ENCODE measurements at regions not wholly inside any gene's neighbourhood (a gene's known extent, or its start where the extent isn't known, plus 50 kb on each side); places are given as distances from the start of the nearest gene placed in this dataset.
A peak's percentile ranks its signal among the peaks of the same experiment; 100 is the strongest.

DNA sequence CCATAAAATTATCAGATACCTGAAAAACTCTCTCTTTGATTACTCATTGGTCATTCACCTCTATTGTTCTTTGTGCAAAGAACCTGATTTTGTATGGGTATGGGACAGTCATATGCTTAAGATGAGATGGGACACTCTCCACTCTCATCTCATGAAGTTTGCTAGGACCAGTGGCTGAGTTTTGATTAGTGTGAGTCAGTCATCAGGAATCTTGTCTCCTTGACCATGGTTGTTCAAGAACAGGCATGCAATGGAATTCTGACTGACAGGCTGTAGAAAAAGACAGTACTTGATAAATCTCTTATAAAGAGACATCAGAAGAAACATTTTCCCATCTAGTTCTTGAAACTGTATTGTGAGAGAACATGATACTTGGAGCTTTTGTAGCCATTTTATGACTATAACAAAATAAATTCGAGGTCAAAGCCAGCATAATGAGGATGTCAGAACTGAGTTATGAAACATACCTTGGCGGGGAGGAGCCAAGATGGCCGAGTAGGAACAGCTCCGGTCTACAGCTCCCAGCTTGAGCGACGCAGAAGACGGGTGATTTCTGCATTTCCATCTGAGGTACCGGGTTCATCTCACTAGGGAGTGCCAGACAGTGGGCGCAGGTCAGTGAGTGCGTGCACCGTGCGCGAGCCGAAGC, 367.0 kb downstream of the NR4A2 start:
- ChIA-PET POLR2A (no interaction called here), CTCF (no interaction called here)
- TF ChIP-seq, protein P1, sequence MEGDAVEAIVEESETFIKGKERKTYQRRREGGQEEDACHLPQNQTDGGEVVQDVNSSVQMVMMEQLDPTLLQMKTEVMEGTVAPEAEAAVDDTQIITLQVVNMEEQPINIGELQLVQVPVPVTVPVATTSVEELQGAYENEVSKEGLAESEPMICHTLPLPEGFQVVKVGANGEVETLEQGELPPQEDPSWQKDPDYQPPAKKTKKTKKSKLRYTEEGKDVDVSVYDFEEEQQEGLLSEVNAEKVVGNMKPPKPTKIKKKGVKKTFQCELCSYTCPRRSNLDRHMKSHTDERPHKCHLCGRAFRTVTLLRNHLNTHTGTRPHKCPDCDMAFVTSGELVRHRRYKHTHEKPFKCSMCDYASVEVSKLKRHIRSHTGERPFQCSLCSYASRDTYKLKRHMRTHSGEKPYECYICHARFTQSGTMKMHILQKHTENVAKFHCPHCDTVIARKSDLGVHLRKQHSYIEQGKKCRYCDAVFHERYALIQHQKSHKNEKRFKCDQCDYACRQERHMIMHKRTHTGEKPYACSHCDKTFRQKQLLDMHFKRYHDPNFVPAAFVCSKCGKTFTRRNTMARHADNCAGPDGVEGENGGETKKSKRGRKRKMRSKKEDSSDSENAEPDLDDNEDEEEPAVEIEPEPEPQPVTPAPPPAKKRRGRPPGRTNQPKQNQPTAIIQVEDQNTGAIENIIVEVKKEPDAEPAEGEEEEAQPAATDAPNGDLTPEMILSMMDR (IDR thresholded peaks at IDR 0.05; ENCODE audit: insufficient read depth in 1 of 2, low read depth in 1 of 2, low read length in 1 of 2, severe bottlenecking in 1 of 2, unreplicated experiment in 1 of 2), result no peak
- DNase-seq, result peak; percentile 56 to 66
- H3K4me1 Mint-ChIP-seq (ENCODE audit: low read depth, unreplicated experiment), result no peaks in the 10 kb centered on the region
- H3K4me3 Mint-ChIP-seq (ENCODE audit: unreplicated experiment), result peak overlapping the region; percentile 94
- no peaks in the 10 kb centered on the region for H3K36me3 ChIP-seq (ENCODE audit: control insufficient read depth, insufficient read depth, low read length)
- no peaks in the 10 kb centered on the region for H3K27me3 Mint-ChIP-seq (ENCODE audit: insufficient read depth, unreplicated experiment)
- BruUV-seq (replicated peaks), result TSS peak; percentile 58
- intact Hi-C loops (cut with micrococcal nuclease; ENCODE audit: unreplicated experiment), result no loop called here
- 0 out of 2 replicates have a peak, but pooled peaks cover 3% of the 10 kb centered on the region for H3K9me3 ChIP-seq
- 0 out of 2 replicates have a peak, but pooled peaks cover 10% of the 10 kb centered on the region for H3K4me1 ChIP-seq
- peak overlapping the region; percentile 56 for H3K4me3 ChIP-seq (ENCODE audit: low read depth, low read length)
- H3K27ac Mint-ChIP-seq (ENCODE audit: unreplicated experiment), result peak overlapping the region; percentile 99
- H3K9me3 Mint-ChIP-seq (ENCODE audit: unreplicated experiment), result no peaks in the 10 kb centered on the region
- no peaks in the 10 kb centered on the region for H3K27me3 ChIP-seq (replicated peaks; ENCODE audit: control insufficient read depth, insufficient read depth, low read length)
- peaks cover 12% of the 10 kb centered on the region for H3K36me3 Mint-ChIP-seq (ENCODE audit: insufficient read depth, unreplicated experiment)

DNA sequence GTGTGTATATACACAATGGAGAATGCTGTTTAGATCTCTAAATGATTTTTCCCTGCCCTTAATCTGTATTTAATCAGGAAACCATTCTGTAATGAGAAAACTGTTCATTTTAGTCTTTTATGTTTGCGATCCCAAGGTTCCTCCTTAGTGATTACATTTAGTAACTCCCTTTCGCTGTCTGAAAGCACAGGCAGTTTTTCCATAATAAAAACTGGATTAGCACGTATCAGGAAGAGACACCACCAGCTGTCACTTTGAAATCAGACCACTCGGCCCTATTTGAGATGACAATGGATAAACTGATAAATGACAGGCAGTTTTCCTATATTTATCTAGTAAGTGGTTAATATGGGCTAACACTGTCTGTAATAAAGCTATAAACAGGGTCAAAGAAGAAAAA, 370.9 kb downstream of the NR4A2 start:
- Mint-ChIP-seq H3K36me3 (ENCODE audit: insufficient read depth, unreplicated experiment) (peaks cover 12% of the 10 kb centered on the region), H3K27ac (ENCODE audit: unreplicated experiment) (no peak overlapping the region), H3K4me3 (ENCODE audit: unreplicated experiment) (no peak overlapping the region), H3K4me1 (ENCODE audit: low read depth, unreplicated experiment) (no peaks in the 10 kb centered on the region), H3K27me3 (ENCODE audit: insufficient read depth, unreplicated experiment) (no peaks in the 10 kb centered on the region), H3K9me3 (ENCODE audit: unreplicated experiment) (no peaks in the 10 kb centered on the region)
- TF ChIP-seq, protein P1 (IDR thresholded peaks at IDR 0.05; ENCODE audit: insufficient read depth in 1 of 2, low read depth in 1 of 2, low read length in 1 of 2, severe bottlenecking in 1 of 2, unreplicated experiment in 1 of 2), result no peak
- H3K27me3 ChIP-seq (replicated peaks; ENCODE audit: control insufficient read depth, insufficient read depth, low read length), result no peaks in the 10 kb centered on the region
- H3K4me1 ChIP-seq, result 0 out of 2 replicates have a peak, but pooled peaks cover 10% of the 10 kb centered on the region
- intact Hi-C loops (cut with micrococcal nuclease; ENCODE audit: unreplicated experiment), result no loop called here
- no TSS peak for BruUV-seq (replicated peaks)
- ChIA-PET CTCF (no interaction called here), POLR2A (no interaction called here)
- DNase-seq, result no peak
- H3K4me3 ChIP-seq (ENCODE audit: low read depth, low read length), result no peak overlapping the region
- H3K36me3 ChIP-seq (ENCODE audit: control insufficient read depth, insufficient read depth, low read length), result no peaks in the 10 kb centered on the region
- 0 out of 2 replicates have a peak, but pooled peaks cover 3% of the 10 kb centered on the region for H3K9me3 ChIP-seq

DNA sequence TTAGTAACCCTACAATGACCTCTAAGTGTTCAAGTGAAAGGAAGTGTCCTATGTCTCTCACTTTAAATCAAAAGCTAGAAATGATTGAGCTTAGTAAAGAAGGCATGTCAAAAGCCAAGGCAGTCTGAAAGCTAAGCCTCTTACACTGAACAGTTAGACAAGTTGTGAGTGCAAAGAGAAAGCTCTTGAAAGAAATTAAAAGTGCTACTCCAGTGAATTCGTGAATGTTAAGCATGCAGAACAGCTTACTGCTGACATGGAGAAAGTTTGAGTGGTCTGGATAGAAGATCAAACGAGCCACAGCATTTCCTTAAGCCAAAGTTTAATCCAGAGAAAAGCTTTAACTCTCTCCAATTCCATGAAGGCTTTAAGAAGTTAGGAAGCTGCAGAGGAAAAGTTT, 373.7 kb downstream of the NR4A2 start:
- H3K4me1 ChIP-seq, result no peaks in the 10 kb centered on the region
- H3K4me3 ChIP-seq (ENCODE audit: low read depth, low read length), result no peak overlapping the region
- H3K9me3 ChIP-seq, result no peaks in the 10 kb centered on the region
- Mint-ChIP-seq H3K9me3 (ENCODE audit: unreplicated experiment) (no peaks in the 10 kb centered on the region), H3K4me3 (ENCODE audit: unreplicated experiment) (no peak overlapping the region), H3K27ac (ENCODE audit: unreplicated experiment) (no peak overlapping the region), H3K27me3 (ENCODE audit: insufficient read depth, unreplicated experiment) (no peaks in the 10 kb centered on the region), H3K36me3 (ENCODE audit: insufficient read depth, unreplicated experiment) (no peaks in the 10 kb centered on the region), H3K4me1 (ENCODE audit: low read depth, unreplicated experiment) (no peaks in the 10 kb centered on the region)
- CTCF ChIA-PET, result no interaction called here
- no peak for DNase-seq
- TF ChIP-seq, protein P1 (IDR thresholded peaks at IDR 0.05; ENCODE audit: insufficient read depth in 1 of 2, low read depth in 1 of 2, low read length in 1 of 2, severe bottlenecking in 1 of 2, unreplicated experiment in 1 of 2), result no peak
- intact Hi-C loops (cut with micrococcal nuclease; ENCODE audit: unreplicated experiment), result no loop called here
- no peaks in the 10 kb centered on the region for H3K27me3 ChIP-seq (replicated peaks; ENCODE audit: control insufficient read depth, insufficient read depth, low read length)
- POLR2A ChIA-PET, result no interaction called here
- no peaks in the 10 kb centered on the region for H3K36me3 ChIP-seq (ENCODE audit: control insufficient read depth, insufficient read depth, low read length)
- no TSS peak for BruUV-seq (replicated peaks)

Measured in Caco-2 (cell line).